Upper lobe of left lung (tissue), 4 donors: ENCODE measurements at regions not wholly inside any gene's neighbourhood (a gene's known extent, or its start where the extent isn't known, plus 50 kb on each side); places are given as distances from the start of the nearest gene placed in this dataset.

Experiments used
- EP300 ChIP-seq, 4 donors: sonication (generic); formaldehyde crosslinking; IDR thresholded peaks; one replicate each; pipeline ENCODE4 v1.5.1; 2017; ENCODE audit warnings: antibody characterized with exemption in 4 of 4, control low read depth in 2 of 4
- POLR2A ChIP-seq, 4 donors: fragments of 450-650 bp; IDR thresholded peaks; one replicate each; pipeline ENCODE4 v1.5.1; 2016 to 2017; ENCODE audit warnings: antibody characterized with exemption in 4 of 4, mild to moderate bottlenecking in 2 of 4
- TF ChIP-seq, protein P1 (sequence below), 6 experiments: fragments of 450-650 bp in 4 of 6; fragments of 200-600 bp in 2 of 6; sonication (generic) in 2 of 6; IDR thresholded peaks; one replicate each; pipeline ENCODE4 v1.5.1; 2016 to 2019; ENCODE audit warnings: antibody characterized with exemption in 6 of 6

DNA sequence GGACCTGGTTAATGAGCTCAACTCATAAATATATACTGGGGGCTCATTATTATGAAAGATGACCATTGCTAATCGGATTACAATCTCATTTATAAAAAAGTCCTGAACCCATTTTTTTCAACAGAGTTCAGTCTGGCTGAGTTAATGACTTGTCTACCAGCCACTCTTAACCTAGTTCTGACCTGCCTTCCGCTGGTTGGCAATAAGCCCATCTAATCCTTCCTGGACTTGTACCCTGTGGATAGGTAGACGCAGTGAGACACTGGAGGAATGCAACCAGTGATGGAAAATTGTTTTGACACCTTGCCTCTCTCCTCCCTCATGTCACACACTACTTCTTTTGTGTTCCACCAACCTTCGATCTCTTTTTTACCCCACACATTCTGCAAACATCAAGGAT, 279.9 kb downstream of the FOXO1 start:
- TF ChIP-seq, protein P1, sequence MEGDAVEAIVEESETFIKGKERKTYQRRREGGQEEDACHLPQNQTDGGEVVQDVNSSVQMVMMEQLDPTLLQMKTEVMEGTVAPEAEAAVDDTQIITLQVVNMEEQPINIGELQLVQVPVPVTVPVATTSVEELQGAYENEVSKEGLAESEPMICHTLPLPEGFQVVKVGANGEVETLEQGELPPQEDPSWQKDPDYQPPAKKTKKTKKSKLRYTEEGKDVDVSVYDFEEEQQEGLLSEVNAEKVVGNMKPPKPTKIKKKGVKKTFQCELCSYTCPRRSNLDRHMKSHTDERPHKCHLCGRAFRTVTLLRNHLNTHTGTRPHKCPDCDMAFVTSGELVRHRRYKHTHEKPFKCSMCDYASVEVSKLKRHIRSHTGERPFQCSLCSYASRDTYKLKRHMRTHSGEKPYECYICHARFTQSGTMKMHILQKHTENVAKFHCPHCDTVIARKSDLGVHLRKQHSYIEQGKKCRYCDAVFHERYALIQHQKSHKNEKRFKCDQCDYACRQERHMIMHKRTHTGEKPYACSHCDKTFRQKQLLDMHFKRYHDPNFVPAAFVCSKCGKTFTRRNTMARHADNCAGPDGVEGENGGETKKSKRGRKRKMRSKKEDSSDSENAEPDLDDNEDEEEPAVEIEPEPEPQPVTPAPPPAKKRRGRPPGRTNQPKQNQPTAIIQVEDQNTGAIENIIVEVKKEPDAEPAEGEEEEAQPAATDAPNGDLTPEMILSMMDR (IDR thresholded peaks at IDR 0.05), result no peak
- no peak for TF ChIP-seq EP300 (IDR thresholded peaks at IDR 0.05)
- no peak for TF ChIP-seq POLR2A (IDR thresholded peaks at IDR 0.05)
